Jurkat, Clone E6-1 (cell line): ENCODE measurements at regions not wholly inside any gene's neighbourhood (a gene's known extent, or its start where the extent isn't known, plus 50 kb on each side); places are given as distances from the start of the nearest gene placed in this dataset.

ENCODE experiments used
- DNase-seq: peaks from one replicate; pipeline ENCODE4 v3.0.0-alpha.2; 2011; ENCODE audit warnings: low read depth, low spot score
- H3K4me3 ChIP-seq: 2 replicates; pipeline ENCODE4 v1.5.1; 2011; ENCODE audit warnings: mild to moderate bottlenecking, low read length, control low read depth, moderate library complexity

DNA sequence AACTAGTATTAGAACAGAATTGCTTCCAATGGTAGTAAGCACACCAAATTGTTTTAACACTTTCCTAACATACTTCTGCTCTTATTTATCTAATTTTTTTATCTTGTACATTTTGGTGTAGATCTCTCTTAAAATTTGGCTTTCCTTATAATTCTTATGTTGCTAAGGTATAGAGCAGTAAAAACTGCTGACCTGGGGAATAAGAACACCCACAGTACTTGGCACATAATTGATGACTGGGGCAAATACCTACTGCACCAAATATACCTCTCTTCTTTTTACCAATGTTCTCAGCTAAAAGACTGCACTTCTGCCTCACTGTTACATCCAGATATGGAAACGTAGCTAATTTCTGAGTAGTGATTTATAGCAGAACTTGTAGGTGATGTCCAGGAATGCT, 642.2 kb downstream of the LIG4 start:
- no peak overlapping the region for H3K4me3 ChIP-seq
- no peak for DNase-seq

DNA sequence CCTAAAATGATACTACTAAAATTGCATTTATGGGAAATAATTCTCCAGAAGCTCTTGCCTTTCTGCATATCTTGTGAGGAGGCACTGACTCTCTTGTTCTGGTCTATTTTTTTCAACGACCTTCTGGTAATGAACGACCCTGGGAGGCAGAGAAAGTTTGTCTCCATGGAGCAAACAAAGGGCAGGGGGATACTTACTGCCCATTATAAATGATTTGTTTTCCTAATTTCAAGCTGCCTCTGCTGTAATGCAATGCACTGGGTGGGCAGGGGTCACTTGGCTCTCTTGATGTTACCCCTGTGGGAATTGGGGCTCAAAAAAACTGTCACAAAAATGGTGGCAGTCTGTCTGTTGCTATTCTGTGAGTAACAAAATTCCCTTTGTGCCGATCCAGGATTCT, 643.2 kb downstream of the LIG4 start:
- no peak overlapping the region for H3K4me3 ChIP-seq
- no peak for DNase-seq

GRCh38 chr13:107568181-107568580, 647.2 kb downstream of the LIG4 start:
- no peak for DNase-seq
- H3K4me3 ChIP-seq, result no peak overlapping the region

DNA sequence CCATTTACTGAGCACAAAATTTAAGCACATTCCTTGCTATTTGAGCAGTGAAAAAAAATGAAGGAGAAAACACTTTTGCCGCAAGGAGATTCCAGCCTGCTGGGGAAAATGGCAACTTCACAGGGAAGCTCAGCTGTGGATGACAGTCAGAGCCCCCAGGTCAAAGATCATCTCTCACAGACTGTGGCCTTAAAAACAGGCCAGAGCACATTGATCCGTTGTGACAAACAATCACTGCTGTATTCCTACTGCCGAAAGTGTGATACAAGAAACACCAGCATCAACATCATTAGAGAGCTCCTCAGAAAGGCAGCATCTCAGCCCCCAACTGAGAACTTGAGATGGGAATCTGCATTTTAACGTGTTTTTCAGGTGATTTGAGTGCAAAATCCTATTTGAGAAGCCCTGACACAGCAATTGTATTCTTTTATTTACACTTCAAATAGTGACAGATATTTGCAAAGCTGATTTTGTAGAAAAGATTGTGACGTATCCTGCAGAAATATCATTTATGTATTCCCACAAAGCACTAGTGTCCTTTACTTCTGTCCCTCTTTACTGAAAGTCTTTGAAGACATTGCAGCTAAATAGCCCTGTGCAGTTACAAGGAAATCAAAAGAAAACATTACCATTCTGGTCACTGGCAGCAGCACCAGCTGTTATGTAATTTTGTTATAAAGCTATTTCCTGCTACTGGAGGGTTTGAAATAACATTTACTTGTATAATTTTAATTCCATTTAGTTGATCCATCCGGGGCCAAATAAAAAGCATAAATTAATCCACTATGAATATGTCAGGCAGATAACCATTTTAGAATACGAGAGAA, 652.0 kb downstream of the LIG4 start:
- H3K4me3 ChIP-seq, result no peak overlapping the region
- no peak for DNase-seq

- DNase-seq, result no peak
- no peak overlapping the region for H3K4me3 ChIP-seq
These were observed 653.1 kb downstream of the LIG4 start for GRCh38 chr13:107562203-107562602.

GRCh38 chr13:107554460-107554859, 660.9 kb downstream of the LIG4 start:
- H3K4me3 ChIP-seq, result no peak overlapping the region
- DNase-seq, result no peak

- no peak overlapping the region for H3K4me3 ChIP-seq
- DNase-seq, result no peak
These were observed 661.5 kb downstream of the LIG4 start for GRCh38 chr13:107553838-107554237.

GRCh38 chr13:107551521-107551920, 663.8 kb downstream of the LIG4 start:
- H3K4me3 ChIP-seq, result no peak overlapping the region
- no peak for DNase-seq

GRCh38 chr13:107548338-107548737, 667.0 kb downstream of the LIG4 start:
- H3K4me3 ChIP-seq, result no peak overlapping the region
- DNase-seq, result no peak

DNA sequence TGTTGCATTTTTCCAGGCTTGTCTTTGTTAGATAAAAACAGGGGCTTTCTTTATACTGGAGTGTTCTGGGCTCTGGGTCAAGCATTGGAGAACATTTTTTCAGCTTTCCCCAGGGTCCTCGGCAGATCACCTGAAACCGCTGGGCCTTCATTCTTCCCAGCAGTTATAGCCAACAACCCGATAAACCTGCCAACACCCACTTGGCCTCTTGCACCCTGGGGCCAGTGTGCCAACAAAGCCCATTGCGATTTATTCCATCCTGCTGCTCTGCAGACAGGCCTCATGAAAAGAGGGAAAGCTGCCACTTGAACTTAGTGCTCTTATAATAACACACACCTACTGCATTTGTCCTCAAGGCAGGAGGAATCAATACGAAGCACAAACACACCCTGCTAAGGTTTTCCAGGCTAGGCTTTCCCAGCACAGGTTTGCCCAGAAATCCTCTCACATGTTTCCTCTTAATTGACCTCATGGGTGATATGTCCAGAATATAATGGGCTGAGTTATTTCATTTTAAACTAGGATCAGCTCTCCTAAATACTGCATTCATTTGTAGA, 669.3 kb downstream of the LIG4 start:
- no peak overlapping the region for H3K4me3 ChIP-seq
- DNase-seq, result no peak

DNA sequence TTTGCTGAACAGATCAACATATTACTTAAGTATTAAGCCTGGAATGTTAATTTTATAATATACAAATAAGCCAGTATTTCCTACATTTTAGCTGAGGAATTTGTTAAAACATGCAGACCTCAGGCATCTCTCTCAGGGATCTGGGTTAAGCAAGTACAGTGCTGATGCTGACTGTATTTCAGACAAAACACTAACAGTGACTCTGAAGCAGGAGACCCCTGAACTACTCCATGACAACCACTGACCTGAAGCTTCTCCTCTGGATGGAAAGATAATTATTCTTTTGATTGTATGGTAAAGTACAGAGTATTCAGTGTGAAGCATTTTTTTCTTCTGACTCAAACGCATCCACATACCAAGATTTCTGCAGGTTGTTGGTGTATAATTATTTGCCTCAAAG, 680.8 kb downstream of the LIG4 start:
- no peak for DNase-seq
- H3K4me3 ChIP-seq, result no peak overlapping the region

- no peak overlapping the region for H3K4me3 ChIP-seq
- DNase-seq, result no peak
These were observed 683.5 kb downstream of the LIG4 start for GRCh38 chr13:107531816-107532215.

DNA sequence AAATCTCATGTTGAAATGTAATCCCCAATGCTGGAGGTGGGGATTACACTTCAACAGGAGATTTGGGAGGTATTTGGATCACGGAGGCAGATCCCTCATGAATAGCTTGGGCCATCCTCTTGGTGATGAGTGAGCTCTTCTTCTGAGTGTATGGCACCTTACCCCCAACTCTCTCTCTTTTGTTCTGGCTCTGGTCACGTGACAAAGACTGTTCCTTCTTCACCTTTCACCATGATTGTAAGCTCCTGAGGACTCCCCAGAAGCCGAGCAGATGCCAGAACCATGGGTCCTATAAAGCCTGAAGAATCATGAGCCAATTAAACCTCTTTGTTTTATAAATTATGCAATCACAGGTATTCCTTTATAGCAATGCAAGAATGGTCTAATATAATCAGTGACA, 684.2 kb downstream of the LIG4 start:
- no peak overlapping the region for H3K4me3 ChIP-seq
- DNase-seq, result no peak

DNA sequence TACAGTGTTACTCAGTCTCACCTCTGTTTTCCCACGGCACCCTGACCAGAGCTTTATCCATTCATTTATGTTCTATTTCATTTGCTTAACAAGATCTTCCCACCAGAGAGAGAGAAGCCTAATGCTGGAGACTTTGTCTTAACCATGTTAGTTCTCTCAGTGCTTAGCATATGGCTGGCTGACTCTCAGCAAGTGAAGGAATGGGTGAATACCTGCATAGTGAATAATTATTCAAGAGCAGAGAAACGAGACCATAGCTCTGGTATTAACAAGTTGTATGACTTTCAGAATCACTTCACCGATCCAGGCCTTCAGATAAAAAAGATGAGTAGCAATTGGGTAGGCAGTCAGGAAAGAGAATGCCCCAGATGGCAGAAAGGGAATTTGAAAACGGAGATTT, 686.3 kb downstream of the LIG4 start:
- no peak for DNase-seq

DNA sequence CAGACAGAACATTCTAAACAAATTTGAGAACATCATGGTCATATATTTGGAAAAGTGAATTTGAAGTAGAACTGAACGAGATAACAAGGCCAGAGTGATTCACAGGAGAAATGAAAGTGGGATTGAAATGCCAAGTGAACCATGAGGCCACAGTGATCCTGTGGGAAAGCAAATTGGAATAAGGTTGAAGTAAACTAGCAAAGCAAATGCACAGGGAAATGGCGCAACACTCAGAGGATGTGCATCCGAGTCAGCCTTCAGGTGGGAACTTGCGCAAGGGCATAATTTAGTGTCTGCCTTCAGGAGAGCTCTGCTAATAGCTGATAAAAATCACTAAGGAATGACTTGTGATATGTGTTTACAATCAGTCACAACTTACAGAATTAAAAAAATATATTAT, 696.6 kb downstream of the LIG4 start:
- no peak overlapping the region for H3K4me3 ChIP-seq
- no peak for DNase-seq

More for the DNA sequence above, 686.3 kb downstream of the LIG4 start:
- H3K4me3 ChIP-seq, result no peak overlapping the region

DNA sequence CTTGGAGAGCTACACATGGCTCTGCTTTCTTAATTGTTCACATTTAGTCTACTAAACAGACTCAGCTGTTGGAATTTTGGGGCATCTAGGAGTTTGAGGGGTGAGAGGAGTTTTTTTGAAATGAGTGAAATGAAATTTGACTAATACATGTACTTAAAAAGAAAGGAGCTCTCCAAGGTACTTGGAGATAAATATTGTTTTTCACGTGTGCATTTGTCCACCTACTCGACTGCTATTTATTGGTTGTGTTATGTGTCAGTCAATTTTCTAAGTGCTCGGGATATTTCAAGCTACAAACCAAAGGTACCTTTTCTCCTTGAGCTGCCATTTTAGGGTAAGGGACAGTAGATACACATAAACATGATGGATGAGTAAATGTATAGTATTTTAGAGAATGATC, 697.0 kb downstream of the LIG4 start:
- DNase-seq, result peak; percentile 10
- H3K4me3 ChIP-seq, result no peak overlapping the region

DNA sequence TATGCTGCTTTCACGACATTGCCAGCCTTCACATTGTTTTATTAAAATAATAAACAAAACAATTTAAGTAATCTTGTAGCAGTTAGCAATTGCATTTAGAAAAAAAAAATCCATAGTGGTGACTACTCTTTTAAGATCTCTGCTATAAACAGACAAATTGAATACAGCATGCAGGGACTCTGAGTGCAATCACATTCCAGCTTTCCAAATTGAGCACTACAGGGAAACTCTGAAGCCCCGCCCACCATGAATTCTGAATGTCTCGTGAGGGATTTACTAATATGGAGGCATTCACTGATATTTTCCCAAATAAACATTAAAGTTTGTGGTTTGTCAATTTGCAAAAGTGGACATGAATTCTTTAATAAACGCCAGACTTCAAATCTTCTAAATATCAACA, 698.8 kb downstream of the LIG4 start:
- H3K4me3 ChIP-seq, result no peak overlapping the region
- DNase-seq, result no peak

GRCh38 chr13:107512551-107512950, 702.8 kb downstream of the LIG4 start:
- DNase-seq, result no peak
- H3K4me3 ChIP-seq, result no peak overlapping the region

- DNase-seq, result no peak
- no peak overlapping the region for H3K4me3 ChIP-seq
These were observed 717.7 kb downstream of the LIG4 start for GRCh38 chr13:107497661-107498060.

GRCh38 chr13:107493266-107493665, 722.1 kb downstream of the LIG4 start:
- no peak for DNase-seq
- H3K4me3 ChIP-seq, result no peak overlapping the region

GRCh38 chr13:107482688-107483087, 732.6 kb downstream of the LIG4 start:
- H3K4me3 ChIP-seq, result no peak overlapping the region
- DNase-seq, result no peak
